Natural killer cell (primary cell): ENCODE measurements at regions not wholly inside any gene's neighbourhood (a gene's known extent, or its start where the extent isn't known, plus 50 kb on each side); places are given as distances from the start of the nearest gene placed in this dataset.
"Not testable (repeated sequence)": the region's sequence is repeated elsewhere in the genome, so short reads cannot be mapped to it uniquely, and the experiment has no call there.

Source experiments
- ATAC-seq, 3 donors: fragments of 150-1000 bp in 2 of 3; fragments of 200-7000 bp in 1 of 3; cut with Tn5 transposase; 1 replicate in 1 of 3; 2 replicates in 2 of 3; pipeline ENCODE4 v1.10.0; 2021; ENCODE audit warnings: mild to moderate bottlenecking in 2 of 3, moderate library complexity in 2 of 3
- DNase-seq, 2 donors: peaks; one replicate each; pipeline versions ENCODE4 v3.0.0 to v3.0.0-alpha.2; 2013 to 2021; ENCODE audit warnings: mixed read lengths in 1 of 2
- H3K27ac ChIP-seq: one replicate; pipeline ENCODE4 v1.5.1; 2013; ENCODE audit warnings: mild to moderate bottlenecking, low read length
- H3K27me3 ChIP-seq: one replicate; pipeline ENCODE4 v1.6.1; 2013; ENCODE audit warnings: low read length; ENCODE audit not compliant: control insufficient read depth, insufficient read depth
- H3K36me3 ChIP-seq: one replicate; pipeline ENCODE4 v1.6.1; 2013; ENCODE audit warnings: low read length; ENCODE audit not compliant: control insufficient read depth, insufficient read depth
- H3K4me1 ChIP-seq: one replicate; pipeline ENCODE4 v1.6.1; 2013; ENCODE audit warnings: low read length; ENCODE audit not compliant: control insufficient read depth, insufficient read depth
- H3K4me3 ChIP-seq: one replicate; pipeline ENCODE4 v1.5.1; 2013; ENCODE audit warnings: low read length
- H3K9me3 ChIP-seq: one replicate; pipeline ENCODE4 v1.6.1; 2013; ENCODE audit warnings: low read length; ENCODE audit not compliant: control insufficient read depth, insufficient read depth
- H3K27ac Mint-ChIP-seq, 2 donors: one replicate each; pipeline ENCODE4 v1.8.0; 2022; ENCODE audit warnings: mild to moderate bottlenecking in 2 of 2, mixed read lengths in 2 of 2, moderate library complexity in 1 of 2
- H3K27me3 Mint-ChIP-seq, 2 donors: one replicate each; pipeline ENCODE4 v1.8.0; 2022; ENCODE audit warnings: low read depth in 2 of 2, mixed read lengths in 2 of 2
- H3K36me3 Mint-ChIP-seq: one replicate; pipeline ENCODE4 v1.8.0; 2022; ENCODE audit warnings: mixed read lengths
- H3K4me1 Mint-ChIP-seq, 2 donors: one replicate each; pipeline ENCODE4 v1.8.0; 2022; ENCODE audit warnings: mixed read lengths in 2 of 2
- H3K4me3 Mint-ChIP-seq: one replicate; pipeline ENCODE4 v1.8.0; 2022; ENCODE audit warnings: mild to moderate bottlenecking, moderate library complexity, mixed read lengths
- H3K9me3 Mint-ChIP-seq, 2 donors: one replicate each; pipeline ENCODE4 v1.8.0; 2022; ENCODE audit warnings: mixed read lengths in 2 of 2
- CTCF ChIP-seq: fragments of 200-600 bp; IDR thresholded peaks from one replicate; pipeline ENCODE4 v1.8.0; 2022; ENCODE audit warnings: antibody characterized with exemption
- WGBS: methylation state at CpG from one replicate; pipeline ENCODE4 v1.1.7; 2013; ENCODE audit warnings: missing lambda C conversion rate; ENCODE audit not compliant: insufficient coverage; 5-methylcytosine and 5-hydroxymethylcytosine counted together
- intact Hi-C: fragments of 100-400 bp; cut with micrococcal nuclease; formaldehyde crosslinking; loops from one replicate; pipeline ENCODE4 v1.14.2; 2022

GRCh38 chr6:27130668-27131428, 116.7 kb upstream of the PRSS16 start:
- Mint-ChIP-seq H3K36me3 (no peaks in the 10 kb centered on the region), H3K9me3 (no peaks in the 10 kb centered on the region), H3K4me3 (no peak overlapping the region), H3K27ac (no peak overlapping the region), H3K4me1 (peaks cover 19 to 20% of the 10 kb centered on the region in 2 donors), H3K27me3 (no peaks in the 10 kb centered on the region)
- DNase-seq, result no peak
- Histone ChIP-seq H3K36me3 (no peaks in the 10 kb centered on the region), H3K27me3 (no peaks in the 10 kb centered on the region), H3K4me1 (peaks cover 38% of the 10 kb centered on the region), H3K27ac (peak overlapping the region; percentile 80), H3K9me3 (no peaks in the 10 kb centered on the region), H3K4me3 (peak overlapping the region; percentile 49)
- ATAC-seq, result no peak
- intact Hi-C loops, result loop anchor here (5.0 kb wide), 3 partner anchors 534 to 1104 kb away; partner anchors contain the start of gene ABT1
- no peak for TF ChIP-seq CTCF
- WGBS, result 49% methylated on average over 4 of the region's 7 CpGs

GRCh38 chr6:27132282-27132531, 115.3 kb upstream of the PRSS16 start:
- WGBS, result under 1% methylated on average over 14 of the region's 14 CpGs
- Histone ChIP-seq H3K4me3 (peak overlapping the region; percentile 49), H3K27ac (peak overlapping the region; percentile 80), H3K4me1 (peaks cover 32% of the 10 kb centered on the region)
- H3K27me3 Mint-ChIP-seq, H3K36me3 ChIP-seq, H3K4me1 Mint-ChIP-seq, H3K9me3 Mint-ChIP-seq, H3K27ac Mint-ChIP-seq, H3K9me3 ChIP-seq, H3K36me3 Mint-ChIP-seq, H3K4me3 Mint-ChIP-seq, DNase-seq, H3K27me3 ChIP-seq: not testable (repeated sequence)
- intact Hi-C loops, result loop anchor here (1.0 to 5.0 kb wide), 9 partner anchors 14 to 1733 kb away; partner anchors contain the start of genes ABT1 and ZNF184
- ATAC-seq, result peak; percentile 2 to 12 (median 5)

- Histone ChIP-seq H3K9me3 (no peaks in the 10 kb centered on the region), H3K36me3 (no peaks in the 10 kb centered on the region), H3K27me3 (no peaks in the 10 kb centered on the region), H3K4me3 (peak overlapping the region; percentile 65), H3K27ac (peak overlapping the region; percentile 85), H3K4me1 (peaks cover 29% of the 10 kb centered on the region)
- Mint-ChIP-seq H3K9me3 (no peaks in the 10 kb centered on the region), H3K4me3 (no peak overlapping the region), H3K27me3 (no peaks in the 10 kb centered on the region), H3K36me3 (no peaks in the 10 kb centered on the region), H3K27ac (no peak overlapping the region), H3K4me1 (peaks cover 5 to 6% of the 10 kb centered on the region in 2 donors)
- intact Hi-C loops, result loop anchor here (1.0 to 5.0 kb wide), 9 partner anchors 14 to 1732 kb away; partner anchors contain the start of genes ABT1 and ZNF184
- TF ChIP-seq CTCF, result no peak
- ATAC-seq (peak; percentile 82 to 95 (median 87)), DNase-seq (peak; percentile 87 to 98)
- WGBS, result under 1% methylated on average over 53 of the region's 53 CpGs
Measured at GRCh38 chr6:27132532-27133280, 114.8 kb upstream of the PRSS16 start.
